Activated CD8-positive, alpha-beta memory T cell treated with anti-CD3 and anti-CD28 coated beads for 36 hours (primary cell): ENCODE measurements at regions not wholly inside any gene's neighbourhood (a gene's known extent, or its start where the extent isn't known, plus 50 kb on each side); places are given as distances from the start of the nearest gene placed in this dataset.

ENCODE experiments used
- CTCF ChIA-PET: fragments of 350-600 bp; sonication (Branson Sonifier 250); formaldehyde crosslinking; loops from one replicate; lab custom pipeline; 2021; ENCODE audit warnings: antibody characterized with exemption; lab: Charles Lee
- POLR2A ChIA-PET: fragments of 350-600 bp; sonication (Branson Sonifier 250); formaldehyde crosslinking; loops from one replicate; lab custom pipeline; 2021; ENCODE audit warnings: antibody characterized with exemption; lab: Charles Lee

GRCh38 chr9:99282406-99282805, 60.3 kb downstream of the SEC61B start:
- CTCF ChIA-PET, result no interaction called here
- POLR2A ChIA-PET, result no interaction called here

- ChIA-PET POLR2A (no interaction called here), CTCF (no interaction called here)
Measured at GRCh38 chr9:99285965-99286364, 63.9 kb downstream of the SEC61B start.

GRCh38 chr9:99286536-99286935, 64.5 kb downstream of the SEC61B start:
- POLR2A ChIA-PET, result no interaction called here
- CTCF ChIA-PET, result no interaction called here

GRCh38 chr9:99287641-99288040, 65.6 kb downstream of the SEC61B start:
- POLR2A ChIA-PET, result no interaction called here
- CTCF ChIA-PET, result no interaction called here

GRCh38 chr9:99288830-99289229, 66.7 kb downstream of the SEC61B start:
- ChIA-PET POLR2A (no interaction called here), CTCF (no interaction called here)

- ChIA-PET CTCF (no interaction called here), POLR2A (no interaction called here)
Measured at GRCh38 chr9:99294850-99295461, 72.9 kb downstream of the SEC61B start.

- CTCF ChIA-PET, result no interaction called here
Measured at GRCh38 chr9:99296291-99296951, 74.3 kb downstream of the SEC61B start.

GRCh38 chr9:99298614-99299013, 76.5 kb downstream of the SEC61B start:
- CTCF ChIA-PET, result no interaction called here
- POLR2A ChIA-PET, result no interaction called here

More at GRCh38 chr9:99296291-99296951, 74.3 kb downstream of the SEC61B start:
- POLR2A ChIA-PET, result no interaction called here

- CTCF ChIA-PET, result no interaction called here
- POLR2A ChIA-PET, result no interaction called here
Measured at GRCh38 chr9:99299211-99300102, 77.4 kb downstream of the SEC61B start.

- CTCF ChIA-PET, result no interaction called here
- POLR2A ChIA-PET, result no interaction called here
Measured at GRCh38 chr9:99300103-99300439, 78.0 kb downstream of the SEC61B start.

- CTCF ChIA-PET, result no interaction called here
- POLR2A ChIA-PET, result no interaction called here
Measured at GRCh38 chr9:99300603-99301002, 78.5 kb downstream of the SEC61B start.

- ChIA-PET CTCF (no interaction called here), POLR2A (no interaction called here)
Measured at GRCh38 chr9:99303177-99303576, 81.1 kb downstream of the SEC61B start.

GRCh38 chr9:99305124-99305523, 83.0 kb downstream of the SEC61B start:
- ChIA-PET POLR2A (no interaction called here), CTCF (interaction anchor here (0.5 kb wide), 1 partner anchor 458 kb away, joined by 5 read pairs; no protein-coding TSS in a partner anchor)

GRCh38 chr9:99305820-99306811, 84.0 kb downstream of the SEC61B start:
- POLR2A ChIA-PET, result no interaction called here
- CTCF ChIA-PET, result interaction anchor here (0.5 kb wide), 1 partner anchor 459 kb away, joined by 5 read pairs; no protein-coding TSS in a partner anchor

GRCh38 chr9:99307851-99308250, 85.8 kb downstream of the SEC61B start:
- POLR2A ChIA-PET, result no interaction called here

GRCh38 chr9:99309141-99309939, 87.3 kb downstream of the SEC61B start:
- ChIA-PET POLR2A (no interaction called here), CTCF (no interaction called here)

More at GRCh38 chr9:99307851-99308250, 85.8 kb downstream of the SEC61B start:
- CTCF ChIA-PET, result no interaction called here

GRCh38 chr9:99312736-99313135, 90.7 kb downstream of the SEC61B start:
- CTCF ChIA-PET, result no interaction called here
- POLR2A ChIA-PET, result no interaction called here

GRCh38 chr9:99319048-99319447, 97.0 kb downstream of the SEC61B start:
- ChIA-PET POLR2A (no interaction called here), CTCF (no interaction called here)

- CTCF ChIA-PET, result no interaction called here
- POLR2A ChIA-PET, result no interaction called here
Measured at GRCh38 chr9:99322299-99322698, 100.2 kb downstream of the SEC61B start.
